Liver (tissue), 8 donors: ENCODE measurements at regions not wholly inside any gene's neighbourhood (a gene's known extent, or its start where the extent isn't known, plus 50 kb on each side); places are given as distances from the start of the nearest gene placed in this dataset.

Experiments used
- DNase-seq: peaks from one replicate; pipeline ENCODE4 v3.0.0-alpha.2; 2017; ENCODE audit warnings: low spot score
- H3K27ac ChIP-seq, 2 donors: one replicate each; pipeline ENCODE4 v1.7.0; 2013; ENCODE audit warnings: inconsistent platforms in 2 of 2, low read length in 2 of 2, control low read depth in 1 of 2, low read depth in 1 of 2, mild to moderate bottlenecking in 1 of 2
- H3K27me3 ChIP-seq, 4 donors: one replicate each; pipeline versions ENCODE4 v1.6.1 to v1.7.0; 2013; ENCODE audit warnings: low read length in 3 of 4, inconsistent platforms in 1 of 4, mild to moderate bottlenecking in 1 of 4, moderate library complexity in 1 of 4; ENCODE audit not compliant: control insufficient read depth in 4 of 4, insufficient read depth in 4 of 4
- H3K36me3 ChIP-seq, 4 donors: one replicate each; pipeline versions ENCODE4 v1.6.1 to v1.7.0; 2013; ENCODE audit warnings: low read length in 3 of 4, mild to moderate bottlenecking in 3 of 4, low read depth in 1 of 4, moderate library complexity in 1 of 4; ENCODE audit not compliant: control insufficient read depth in 4 of 4, insufficient read depth in 3 of 4
- H3K4me1 ChIP-seq, 4 donors: one replicate each; pipeline versions ENCODE4 v1.6.1 to v1.7.0; 2013; ENCODE audit warnings: low read length in 3 of 4, mild to moderate bottlenecking in 3 of 4, moderate library complexity in 1 of 4; ENCODE audit not compliant: control insufficient read depth in 4 of 4, insufficient read depth in 4 of 4
- H3K4me3 ChIP-seq, 3 donors: one replicate each; pipeline versions ENCODE4 v1.6.1 to v1.7.0; 2013; ENCODE audit warnings: low read length in 3 of 3, control low read depth in 1 of 3, low read depth in 1 of 3, mild to moderate bottlenecking in 1 of 3
- H3K9ac ChIP-seq, 2 donors: one replicate each; pipeline ENCODE4 v1.7.0; 2013; ENCODE audit warnings: low read length in 2 of 2, mild to moderate bottlenecking in 2 of 2, moderate library complexity in 2 of 2, control low read depth in 1 of 2, low read depth in 1 of 2
- H3K9me3 ChIP-seq, 4 donors: one replicate each; pipeline versions ENCODE4 v1.6.1 to v1.7.0; 2013; ENCODE audit warnings: low read length in 3 of 4; ENCODE audit not compliant: control insufficient read depth in 4 of 4
- EGR1 ChIP-seq, 2 donors: IDR thresholded peaks; 2 replicates each; pipeline ENCODE4 v1.6.1; 2016 to 2018; ENCODE audit warnings: antibody characterized with exemption in 2 of 2, low read depth in 2 of 2
- FOXA1 ChIP-seq: IDR thresholded peaks from 2 replicates; pipeline ENCODE4 v1.6.1; 2016; ENCODE audit warnings: antibody characterized with exemption
- FOXA2 ChIP-seq: IDR thresholded peaks from 2 replicates; pipeline ENCODE4 v1.6.1; 2016; ENCODE audit warnings: antibody characterized with exemption
- HNF4A ChIP-seq, 2 donors: conservative IDR thresholded peaks; 2 replicates each; pipeline ENCODE4 v1.6.1; 2016; ENCODE audit warnings: antibody characterized with exemption in 2 of 2, mild to moderate bottlenecking in 2 of 2
- HNF4G ChIP-seq: IDR thresholded peaks from 2 replicates; pipeline ENCODE4 v1.6.1; 2016; ENCODE audit warnings: antibody characterized with exemption
- JUND ChIP-seq, 2 donors: IDR thresholded peaks; 2 replicates each; pipeline ENCODE4 v1.6.1; 2016; ENCODE audit warnings: antibody characterized with exemption in 2 of 2
- NR2F2 ChIP-seq: IDR thresholded peaks from 2 replicates; pipeline ENCODE4 v1.6.1; 2016; ENCODE audit warnings: antibody characterized with exemption
- RAD21 ChIP-seq, 2 donors: IDR thresholded peaks; 2 replicates each; pipeline ENCODE4 v1.6.1; 2016; ENCODE audit warnings: antibody characterized with exemption in 2 of 2, mild to moderate bottlenecking in 2 of 2
- RXRA ChIP-seq, 2 donors: IDR thresholded peaks; 2 replicates each; pipeline ENCODE4 v1.6.1; 2017 to 2018; ENCODE audit warnings: antibody characterized with exemption in 2 of 2, mild to moderate bottlenecking in 1 of 2
- SP1 ChIP-seq: IDR thresholded peaks from 2 replicates; pipeline ENCODE4 v1.6.1; 2018; ENCODE audit warnings: antibody characterized with exemption, mild to moderate bottlenecking
- TAF1 ChIP-seq: conservative IDR thresholded peaks from 2 replicates; pipeline ENCODE4 v1.6.1; 2016; ENCODE audit warnings: antibody characterized with exemption, mild to moderate bottlenecking
- YY1 ChIP-seq: IDR thresholded peaks from 2 replicates; pipeline ENCODE4 v1.6.1; 2016; ENCODE audit warnings: antibody characterized with exemption, mild to moderate bottlenecking
- WGBS: extraction: QIAGEN DNeasy Blood & Tissue Kit; methylation state at CpG from one replicate; pipeline ENCODE4 v1.1.7; 2013; 5-methylcytosine and 5-hydroxymethylcytosine counted together
- TF ChIP-seq, protein P1 (sequence below): fragments of 150-350 bp; IDR thresholded peaks from 2 replicates; pipeline ENCODE4 v1.5.1; 2017; ENCODE audit warnings: improper control_type of control experiment, low read depth, low read length; ENCODE audit not compliant: missing input control
- TF ChIP-seq, protein P2 (sequence below): IDR thresholded peaks from 2 replicates; pipeline ENCODE4 v1.6.1; 2016; ENCODE audit warnings: antibody characterized with exemption, mild to moderate bottlenecking
- TF ChIP-seq, protein P3 (sequence below): IDR thresholded peaks from 2 replicates; pipeline ENCODE4 v1.6.1; 2016; ENCODE audit warnings: antibody characterized with exemption
- TF ChIP-seq, protein P4 (sequence below): IDR thresholded peaks from 2 replicates; pipeline ENCODE4 v1.6.1; 2016; ENCODE audit warnings: antibody characterized with exemption
- TF ChIP-seq, protein P5 (sequence below): IDR thresholded peaks from 2 replicates; pipeline ENCODE4 v1.6.1; 2016; ENCODE audit warnings: antibody characterized with exemption
- donor health status: healthy.
- donor health status: healthy.
- donor health status: healthy.
- donor health status: healthy.
- donor health status: healthy.

DNA sequence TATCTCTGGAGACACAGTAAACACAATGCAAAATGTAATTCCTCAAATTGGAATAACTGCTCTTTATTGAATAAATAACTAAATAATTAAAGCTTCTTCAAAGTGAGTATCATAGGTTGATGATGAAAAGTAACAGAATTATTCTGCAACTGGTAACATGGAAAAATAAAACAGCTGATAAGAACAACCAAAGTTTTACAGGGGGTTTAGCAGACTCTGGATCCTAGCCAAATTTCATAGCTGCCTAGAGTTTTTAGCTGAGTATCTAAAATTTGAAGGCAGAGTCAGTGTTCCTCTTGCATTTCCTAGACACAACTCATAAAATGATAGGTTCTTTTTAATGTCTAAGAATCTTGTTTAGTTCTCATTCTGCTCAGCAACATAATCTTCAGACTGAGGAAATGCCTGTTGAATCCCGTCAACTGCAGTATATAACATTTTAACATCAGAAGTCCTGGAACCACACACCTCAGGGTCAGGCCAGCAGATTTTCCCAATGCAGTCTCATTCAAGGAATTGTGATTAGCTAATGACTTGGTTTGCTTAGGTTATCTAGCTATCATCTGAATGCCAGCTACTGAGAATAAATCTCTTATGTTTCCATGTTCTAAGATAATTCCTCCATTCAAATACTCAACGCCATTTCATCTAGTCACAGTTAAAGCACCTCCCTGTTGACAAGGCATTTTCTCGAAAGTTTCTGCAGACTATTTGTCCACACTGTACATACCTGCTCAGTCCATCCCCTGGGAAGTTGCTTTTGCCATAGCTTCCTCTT is 411.6 kb downstream of the BCAT1 start:
- H3K27me3 ChIP-seq = no peaks in the 10 kb centered on the region
- H3K9me3 ChIP-seq = no peaks in the 10 kb centered on the region
- 77% methylated on average over 3 of the region's 3 CpGs for WGBS
- H3K4me1 ChIP-seq = peaks cover 5 to 72% (median 55%) of the 10 kb centered on the region in 4 donors
- no peak overlapping the region for H3K4me3 ChIP-seq
- DNase-seq = no peak
- no peaks in the 10 kb centered on the region for H3K36me3 ChIP-seq
- TF ChIP-seq FOXA2 = no peak
- TF ChIP-seq, protein P1, sequence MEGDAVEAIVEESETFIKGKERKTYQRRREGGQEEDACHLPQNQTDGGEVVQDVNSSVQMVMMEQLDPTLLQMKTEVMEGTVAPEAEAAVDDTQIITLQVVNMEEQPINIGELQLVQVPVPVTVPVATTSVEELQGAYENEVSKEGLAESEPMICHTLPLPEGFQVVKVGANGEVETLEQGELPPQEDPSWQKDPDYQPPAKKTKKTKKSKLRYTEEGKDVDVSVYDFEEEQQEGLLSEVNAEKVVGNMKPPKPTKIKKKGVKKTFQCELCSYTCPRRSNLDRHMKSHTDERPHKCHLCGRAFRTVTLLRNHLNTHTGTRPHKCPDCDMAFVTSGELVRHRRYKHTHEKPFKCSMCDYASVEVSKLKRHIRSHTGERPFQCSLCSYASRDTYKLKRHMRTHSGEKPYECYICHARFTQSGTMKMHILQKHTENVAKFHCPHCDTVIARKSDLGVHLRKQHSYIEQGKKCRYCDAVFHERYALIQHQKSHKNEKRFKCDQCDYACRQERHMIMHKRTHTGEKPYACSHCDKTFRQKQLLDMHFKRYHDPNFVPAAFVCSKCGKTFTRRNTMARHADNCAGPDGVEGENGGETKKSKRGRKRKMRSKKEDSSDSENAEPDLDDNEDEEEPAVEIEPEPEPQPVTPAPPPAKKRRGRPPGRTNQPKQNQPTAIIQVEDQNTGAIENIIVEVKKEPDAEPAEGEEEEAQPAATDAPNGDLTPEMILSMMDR = no peak
- TF ChIP-seq, protein P2, sequence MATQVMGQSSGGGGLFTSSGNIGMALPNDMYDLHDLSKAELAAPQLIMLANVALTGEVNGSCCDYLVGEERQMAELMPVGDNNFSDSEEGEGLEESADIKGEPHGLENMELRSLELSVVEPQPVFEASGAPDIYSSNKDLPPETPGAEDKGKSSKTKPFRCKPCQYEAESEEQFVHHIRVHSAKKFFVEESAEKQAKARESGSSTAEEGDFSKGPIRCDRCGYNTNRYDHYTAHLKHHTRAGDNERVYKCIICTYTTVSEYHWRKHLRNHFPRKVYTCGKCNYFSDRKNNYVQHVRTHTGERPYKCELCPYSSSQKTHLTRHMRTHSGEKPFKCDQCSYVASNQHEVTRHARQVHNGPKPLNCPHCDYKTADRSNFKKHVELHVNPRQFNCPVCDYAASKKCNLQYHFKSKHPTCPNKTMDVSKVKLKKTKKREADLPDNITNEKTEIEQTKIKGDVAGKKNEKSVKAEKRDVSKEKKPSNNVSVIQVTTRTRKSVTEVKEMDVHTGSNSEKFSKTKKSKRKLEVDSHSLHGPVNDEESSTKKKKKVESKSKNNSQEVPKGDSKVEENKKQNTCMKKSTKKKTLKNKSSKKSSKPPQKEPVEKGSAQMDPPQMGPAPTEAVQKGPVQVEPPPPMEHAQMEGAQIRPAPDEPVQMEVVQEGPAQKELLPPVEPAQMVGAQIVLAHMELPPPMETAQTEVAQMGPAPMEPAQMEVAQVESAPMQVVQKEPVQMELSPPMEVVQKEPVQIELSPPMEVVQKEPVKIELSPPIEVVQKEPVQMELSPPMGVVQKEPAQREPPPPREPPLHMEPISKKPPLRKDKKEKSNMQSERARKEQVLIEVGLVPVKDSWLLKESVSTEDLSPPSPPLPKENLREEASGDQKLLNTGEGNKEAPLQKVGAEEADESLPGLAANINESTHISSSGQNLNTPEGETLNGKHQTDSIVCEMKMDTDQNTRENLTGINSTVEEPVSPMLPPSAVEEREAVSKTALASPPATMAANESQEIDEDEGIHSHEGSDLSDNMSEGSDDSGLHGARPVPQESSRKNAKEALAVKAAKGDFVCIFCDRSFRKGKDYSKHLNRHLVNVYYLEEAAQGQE = no peak
- no peak for TF ChIP-seq RXRA (IDR thresholded peaks at IDR 0.05)
- TF ChIP-seq HNF4G = no peak
- TF ChIP-seq EGR1 (IDR thresholded peaks at IDR 0.05; ENCODE audit: low read depth in 2 of 2) = no peak
- TF ChIP-seq RAD21 (IDR thresholded peaks at IDR 0.05) = no peak
- TF ChIP-seq, protein P3, sequence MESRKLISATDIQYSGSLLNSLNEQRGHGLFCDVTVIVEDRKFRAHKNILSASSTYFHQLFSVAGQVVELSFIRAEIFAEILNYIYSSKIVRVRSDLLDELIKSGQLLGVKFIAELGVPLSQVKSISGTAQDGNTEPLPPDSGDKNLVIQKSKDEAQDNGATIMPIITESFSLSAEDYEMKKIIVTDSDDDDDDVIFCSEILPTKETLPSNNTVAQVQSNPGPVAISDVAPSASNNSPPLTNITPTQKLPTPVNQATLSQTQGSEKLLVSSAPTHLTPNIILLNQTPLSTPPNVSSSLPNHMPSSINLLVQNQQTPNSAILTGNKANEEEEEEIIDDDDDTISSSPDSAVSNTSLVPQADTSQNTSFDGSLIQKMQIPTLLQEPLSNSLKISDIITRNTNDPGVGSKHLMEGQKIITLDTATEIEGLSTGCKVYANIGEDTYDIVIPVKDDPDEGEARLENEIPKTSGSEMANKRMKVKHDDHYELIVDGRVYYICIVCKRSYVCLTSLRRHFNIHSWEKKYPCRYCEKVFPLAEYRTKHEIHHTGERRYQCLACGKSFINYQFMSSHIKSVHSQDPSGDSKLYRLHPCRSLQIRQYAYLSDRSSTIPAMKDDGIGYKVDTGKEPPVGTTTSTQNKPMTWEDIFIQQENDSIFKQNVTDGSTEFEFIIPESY = no peak
- no peak for TF ChIP-seq YY1
- no peak for TF ChIP-seq NR2F2
- TF ChIP-seq SP1 = no peak
- TF ChIP-seq, protein P4, sequence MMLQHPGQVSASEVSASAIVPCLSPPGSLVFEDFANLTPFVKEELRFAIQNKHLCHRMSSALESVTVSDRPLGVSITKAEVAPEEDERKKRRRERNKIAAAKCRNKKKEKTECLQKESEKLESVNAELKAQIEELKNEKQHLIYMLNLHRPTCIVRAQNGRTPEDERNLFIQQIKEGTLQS = no peak
- TF ChIP-seq, protein P5, sequence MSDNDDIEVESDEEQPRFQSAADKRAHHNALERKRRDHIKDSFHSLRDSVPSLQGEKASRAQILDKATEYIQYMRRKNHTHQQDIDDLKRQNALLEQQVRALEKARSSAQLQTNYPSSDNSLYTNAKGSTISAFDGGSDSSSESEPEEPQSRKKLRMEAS = no peak
- no peak for TF ChIP-seq TAF1
- no peak for TF ChIP-seq JUND (IDR thresholded peaks at IDR 0.05)
- TF ChIP-seq FOXA1 = no peak
- no peak for TF ChIP-seq HNF4A (conservative IDR thresholded peaks at IDR 0.05)
- H3K9ac ChIP-seq = no peak overlapping the region
- peak overlapping the region; percentile 45 to 53 for H3K27ac ChIP-seq
